SIG-M5 treated with dmso at 0.1 percent for 504 hours (cell line): ENCODE measurements at regions not wholly inside any gene's neighbourhood (a gene's known extent, or its start where the extent isn't known, plus 50 kb on each side); places are given as distances from the start of the nearest gene placed in this dataset.

Experiments used
- DNase-seq: peaks from one replicate; lab custom pipeline; 2025; ENCODE audit not compliant: unreplicated experiment; lab: John Stamatoyannopoulos, UW

GRCh38 chr6:165920896-165921671 lies 246.6 kb downstream of the TBXT start:
- no peak for DNase-seq

DNA sequence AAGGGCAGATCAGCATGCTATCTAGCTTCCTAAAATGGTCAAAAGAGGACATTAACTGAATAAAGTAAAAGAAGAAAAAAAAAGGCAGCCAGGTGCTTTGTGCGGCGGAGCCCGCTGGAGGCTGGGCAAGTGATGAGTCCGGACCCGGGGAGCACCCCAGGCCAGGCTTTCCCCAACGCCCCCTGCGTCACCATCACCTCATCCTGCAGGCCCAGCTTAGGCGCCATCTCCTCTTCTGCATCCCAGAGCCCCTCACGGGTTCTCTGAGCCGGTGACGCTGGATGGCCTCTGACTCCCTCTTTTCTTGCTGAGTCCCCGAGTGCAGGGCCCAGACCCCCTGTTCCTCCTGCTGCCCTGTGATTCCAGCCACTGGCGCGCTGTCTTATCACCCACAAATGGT lies 250.1 kb downstream of the TBXT start:
- DNase-seq = no peak

DNA sequence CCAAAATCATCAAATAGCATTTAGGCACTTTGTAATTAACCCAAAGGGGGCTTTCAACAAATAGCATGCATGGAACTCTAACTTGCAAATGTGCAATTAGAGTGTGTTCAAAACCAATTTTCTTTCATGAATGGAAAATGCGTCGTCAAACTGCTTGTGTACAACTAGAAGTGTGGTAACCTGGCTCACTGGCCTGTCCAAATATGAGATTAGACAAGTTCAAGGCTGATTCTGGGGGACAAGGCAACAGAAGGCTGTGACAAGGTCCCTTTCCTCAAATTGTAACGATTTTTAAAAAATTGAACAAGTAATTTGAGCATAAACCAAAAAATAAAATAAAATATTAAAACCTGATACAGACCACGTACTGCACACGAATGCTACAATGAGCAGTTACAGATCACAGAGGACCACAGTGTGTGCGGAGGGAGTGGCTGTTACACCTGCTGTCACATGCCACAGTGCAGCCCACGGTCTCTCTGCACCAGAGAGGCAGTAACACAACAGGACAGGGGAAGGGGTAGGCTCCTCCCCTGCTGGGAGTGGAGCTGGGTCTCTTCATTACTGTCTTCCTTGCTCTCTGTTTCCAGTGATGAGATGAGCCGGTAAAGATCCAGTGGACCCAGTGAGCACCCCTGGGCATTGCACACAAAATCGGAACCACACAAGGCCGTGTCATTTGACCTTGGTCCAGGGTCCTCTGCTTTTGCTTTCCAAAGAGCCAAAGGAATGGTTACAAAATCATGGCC lies 252.2 kb upstream of the PDE10A start:
- no peak for DNase-seq

DNA sequence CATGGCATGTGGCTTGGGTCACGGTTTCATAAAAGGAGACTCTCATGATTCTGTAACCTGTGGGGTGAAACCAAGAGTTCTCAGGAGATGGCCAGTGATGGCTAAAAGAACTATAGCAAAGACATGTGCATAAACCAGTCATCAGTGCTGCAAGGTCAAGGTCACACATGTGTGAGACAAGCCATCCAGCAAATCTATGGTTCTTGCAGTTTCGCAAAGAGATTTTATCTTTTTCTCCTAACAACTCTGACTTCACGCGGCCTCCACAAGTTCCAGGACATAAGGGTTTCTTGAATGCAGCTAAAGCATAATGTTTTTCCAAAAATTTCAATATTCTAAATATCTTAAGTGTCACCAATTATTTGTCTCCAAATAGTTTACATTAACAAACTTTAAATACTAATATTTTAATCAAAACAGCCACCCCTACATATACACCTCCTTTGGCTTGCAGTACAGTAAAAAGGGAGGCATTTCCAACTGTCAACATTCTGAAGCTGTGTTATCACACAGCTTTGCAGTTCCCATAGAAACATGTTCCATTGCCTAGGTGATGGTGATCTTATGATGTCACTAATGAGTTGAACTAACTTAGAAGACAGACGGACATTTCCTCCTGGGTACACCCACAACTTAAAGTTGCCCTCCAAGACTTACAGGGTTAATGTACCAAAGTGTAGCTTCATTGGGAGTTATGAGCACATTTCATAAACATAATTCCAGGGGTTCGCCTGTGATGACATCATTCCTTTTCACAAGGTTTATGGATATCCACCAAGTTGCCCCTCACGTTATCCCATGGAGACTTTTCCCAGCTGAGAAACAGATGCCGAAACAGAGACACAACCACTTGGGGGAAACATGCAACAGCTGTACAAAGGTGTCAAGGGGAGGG lies 250.9 kb upstream of the PDE10A start:
- no peak for DNase-seq

GRCh38 chr6:165910184-165910966 lies 247.3 kb upstream of the PDE10A start:
- DNase-seq = no peak

- DNase-seq = no peak
Measured at GRCh38 chr6:165906736-165907135, 243.7 kb upstream of the PDE10A start.

GRCh38 chr6:165905744-165906143 lies 242.7 kb upstream of the PDE10A start:
- DNase-seq = no peak

GRCh38 chr6:165900970-165901369 lies 237.9 kb upstream of the PDE10A start:
- no peak for DNase-seq

- no peak for DNase-seq
Measured at GRCh38 chr6:165899611-165900010, 236.6 kb upstream of the PDE10A start.

DNA sequence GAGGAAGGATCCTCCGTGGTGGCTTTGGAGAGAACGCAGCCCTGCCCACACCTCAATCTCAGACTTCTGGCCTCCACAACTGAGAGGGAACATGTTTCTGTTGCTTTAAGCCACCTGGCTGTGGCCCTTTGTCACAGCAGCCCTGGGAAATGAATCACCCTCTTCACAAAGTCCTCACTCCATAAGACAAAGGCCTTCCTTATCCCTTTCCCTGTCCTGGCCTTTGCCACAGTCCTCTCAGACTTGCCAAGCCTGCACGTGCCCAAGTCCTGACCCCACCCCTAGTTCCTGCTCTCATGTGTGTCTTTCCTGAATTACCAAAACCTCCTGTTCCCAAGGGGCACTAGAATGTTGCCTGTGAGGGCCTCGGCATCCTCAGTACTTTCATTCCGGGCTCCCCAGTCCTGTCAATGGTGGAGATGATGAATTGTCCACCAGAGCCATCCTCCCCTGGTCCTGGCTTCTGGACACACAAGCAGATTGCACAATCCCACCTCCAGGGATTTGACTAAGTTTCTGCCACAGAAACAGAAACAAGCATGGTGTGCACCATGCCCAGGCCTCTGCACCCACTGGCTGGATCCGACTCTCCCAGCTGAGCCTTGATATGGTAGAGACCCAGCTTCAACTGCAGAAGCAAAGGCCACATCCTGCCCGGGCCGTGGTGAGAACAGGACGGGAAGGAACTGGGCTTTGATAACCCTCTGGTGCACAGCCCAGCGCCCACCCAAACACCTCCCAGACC lies 232.6 kb upstream of the PDE10A start:
- no peak for DNase-seq

DNA sequence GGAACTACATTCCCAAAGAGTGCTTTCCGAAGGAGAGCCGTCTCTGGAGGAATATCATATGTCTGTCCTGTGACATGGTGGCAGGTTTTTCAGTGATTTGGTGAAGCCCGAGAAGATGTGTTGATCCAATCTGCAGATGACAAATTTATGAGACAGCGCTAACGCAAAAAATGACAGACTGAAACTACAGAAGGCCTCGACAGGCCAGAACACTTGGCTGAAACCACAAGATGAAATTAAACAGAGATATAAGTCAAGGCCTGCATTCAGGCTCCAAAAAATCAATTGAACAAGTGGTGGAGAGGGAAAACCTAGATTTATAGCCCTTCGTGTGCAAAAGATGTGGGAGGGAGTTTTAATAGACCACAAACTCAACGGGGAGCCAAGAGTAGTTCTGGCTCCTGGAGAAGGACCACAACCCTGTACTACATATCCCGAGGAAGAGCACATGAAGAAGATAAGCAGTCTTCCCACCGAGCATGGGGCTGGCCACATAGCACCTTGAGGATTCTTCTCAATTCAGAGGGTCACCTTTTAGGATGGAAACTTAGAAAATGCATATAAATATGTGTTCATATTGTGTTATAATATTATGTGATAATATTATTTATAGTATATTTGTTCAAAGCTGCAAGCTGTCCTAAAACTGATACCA lies 231.3 kb upstream of the PDE10A start:
- DNase-seq = no peak

DNA sequence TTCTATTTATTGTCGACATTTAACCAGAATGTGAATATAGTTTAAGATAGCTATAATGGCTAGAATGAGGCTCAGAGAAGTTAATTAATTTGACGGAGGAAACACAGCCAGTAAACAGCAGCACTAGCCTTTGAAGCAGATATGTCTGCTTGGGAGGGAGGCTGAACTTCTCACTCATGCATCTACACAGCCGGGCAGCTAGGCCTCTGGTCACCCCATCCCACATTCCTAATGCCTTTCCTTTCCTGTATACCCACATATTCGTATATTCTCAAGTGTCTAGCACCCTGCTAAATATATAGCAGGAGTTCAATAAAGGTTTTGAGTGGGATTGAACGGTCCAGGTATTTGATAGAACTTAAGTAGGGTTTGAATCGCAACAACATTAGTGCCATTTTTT lies 230.4 kb upstream of the PDE10A start:
- DNase-seq = no peak

- no peak for DNase-seq
Measured at GRCh38 chr6:165891320-165891719, 228.3 kb upstream of the PDE10A start.

DNA sequence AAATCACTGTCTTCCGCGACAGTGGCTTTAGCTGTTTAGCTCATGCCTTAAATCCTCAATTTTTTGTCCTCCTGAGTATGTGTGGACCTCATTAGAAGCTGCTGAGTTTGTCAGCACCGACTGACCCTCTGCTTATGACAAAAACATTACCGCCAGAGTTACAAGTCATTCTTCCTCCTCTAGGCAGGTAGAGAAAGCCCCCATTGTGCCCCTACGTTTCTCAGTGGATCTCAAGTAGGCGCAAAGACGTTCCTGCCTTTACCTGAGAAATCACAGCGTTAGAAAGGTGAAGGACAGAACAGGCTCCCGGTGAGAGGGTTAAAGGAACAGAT lies 227.3 kb upstream of the PDE10A start:
- no peak for DNase-seq

- no peak for DNase-seq
Measured at GRCh38 chr6:165889636-165890403, 226.8 kb upstream of the PDE10A start.

GRCh38 chr6:165886169-165886568 lies 223.1 kb upstream of the PDE10A start:
- DNase-seq = no peak

DNA sequence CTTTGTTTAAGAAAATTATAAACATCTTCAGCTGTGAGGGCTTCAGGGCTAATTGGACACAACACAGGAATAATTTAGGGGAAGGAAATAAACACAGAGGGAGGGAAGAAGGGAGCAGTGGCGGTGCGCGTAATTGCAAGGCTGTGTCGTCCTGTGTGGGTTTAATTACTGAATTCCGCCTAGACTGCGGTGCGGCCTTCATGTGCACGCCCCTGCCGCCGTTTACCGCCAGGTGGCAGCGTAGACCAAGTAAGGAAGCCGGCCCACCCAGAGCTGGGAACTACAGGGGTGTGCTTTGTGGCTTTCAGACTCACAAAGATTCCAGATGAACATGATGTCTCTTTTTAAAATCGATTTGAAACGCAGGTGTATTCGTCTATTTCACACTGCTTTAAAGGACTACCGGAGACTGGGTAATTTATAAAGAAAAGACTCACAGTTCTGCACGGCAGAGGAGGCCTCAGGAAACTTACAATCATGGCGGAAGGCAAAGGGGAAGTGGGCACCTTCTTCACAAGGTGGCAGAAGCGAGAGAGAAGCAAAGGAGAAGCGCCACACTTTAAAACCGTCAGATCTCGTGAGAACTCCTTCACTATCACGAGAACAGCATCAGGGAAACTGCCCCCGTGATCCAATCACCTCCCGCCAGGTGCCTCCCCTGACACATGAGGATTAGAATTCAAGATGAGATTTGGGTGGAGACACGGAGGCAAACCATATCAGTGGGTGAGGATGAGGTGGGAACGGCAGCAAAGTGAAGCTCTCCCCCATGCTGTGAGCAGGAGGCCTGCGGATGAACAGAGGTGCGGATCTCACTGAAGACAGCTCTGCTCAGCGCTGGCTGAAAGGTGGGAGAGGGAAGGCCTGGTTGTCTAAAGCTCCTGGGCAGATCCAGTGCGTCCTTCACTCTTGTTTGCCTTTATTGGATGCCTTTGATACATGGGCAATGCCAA lies 222.0 kb upstream of the PDE10A start:
- DNase-seq = peak; percentile 13
